ENCODE measurements at regions not wholly inside any gene's neighbourhood (a gene's known extent, or its start where the extent isn't known, plus 50 kb on each side); places are given as distances from the start of the nearest gene placed in this dataset.

DNA sequence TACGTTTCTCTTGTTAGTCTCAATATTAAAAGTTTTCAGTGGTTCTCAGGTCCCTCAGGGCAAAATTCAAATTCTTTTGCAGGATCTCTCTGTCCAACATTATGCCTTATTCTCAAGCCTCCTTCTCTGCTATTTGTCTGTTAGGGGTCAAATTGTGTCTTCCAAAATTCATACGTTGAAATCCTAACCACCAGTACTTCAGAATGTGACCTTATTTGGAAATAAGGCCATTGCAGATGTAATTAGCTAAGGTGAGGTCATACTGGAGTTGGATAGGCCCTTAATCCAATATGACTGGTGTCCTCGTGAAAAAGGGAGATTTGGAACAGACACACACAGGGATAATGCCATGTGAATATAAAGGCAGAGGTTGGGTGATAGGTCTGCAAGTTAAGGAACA is 64.1 kb upstream of the ADGRF1 start:
- no peak overlapping the region for H3K27ac ChIP-seq
- DNase-seq (ENCODE audit: low read depth, low spot score), result no peak
- H3K4me3 ChIP-seq, result no peak overlapping the region
- no peaks in the 10 kb centered on the region for H3K9me3 ChIP-seq (ENCODE audit: low read depth, low read length)
- no peak for TF ChIP-seq EZH2 (IDR thresholded peaks at IDR 0.05)
- no peak for TF ChIP-seq POLR2AphosphoS5 (IDR thresholded peaks at IDR 0.05; ENCODE audit: borderline replicate concordance, low read depth, low read length)
- no peak for TF ChIP-seq FOXP2 (optimal IDR thresholded peaks at IDR 0.05; ENCODE audit: control extremely low read depth, extremely low read length, insufficient read depth)
- no peak overlapping the region for H3K9ac ChIP-seq (ENCODE audit: insufficient read length)
- H3K36me3 ChIP-seq (ENCODE audit: insufficient read depth, low read length), result no peaks in the 10 kb centered on the region

DNA sequence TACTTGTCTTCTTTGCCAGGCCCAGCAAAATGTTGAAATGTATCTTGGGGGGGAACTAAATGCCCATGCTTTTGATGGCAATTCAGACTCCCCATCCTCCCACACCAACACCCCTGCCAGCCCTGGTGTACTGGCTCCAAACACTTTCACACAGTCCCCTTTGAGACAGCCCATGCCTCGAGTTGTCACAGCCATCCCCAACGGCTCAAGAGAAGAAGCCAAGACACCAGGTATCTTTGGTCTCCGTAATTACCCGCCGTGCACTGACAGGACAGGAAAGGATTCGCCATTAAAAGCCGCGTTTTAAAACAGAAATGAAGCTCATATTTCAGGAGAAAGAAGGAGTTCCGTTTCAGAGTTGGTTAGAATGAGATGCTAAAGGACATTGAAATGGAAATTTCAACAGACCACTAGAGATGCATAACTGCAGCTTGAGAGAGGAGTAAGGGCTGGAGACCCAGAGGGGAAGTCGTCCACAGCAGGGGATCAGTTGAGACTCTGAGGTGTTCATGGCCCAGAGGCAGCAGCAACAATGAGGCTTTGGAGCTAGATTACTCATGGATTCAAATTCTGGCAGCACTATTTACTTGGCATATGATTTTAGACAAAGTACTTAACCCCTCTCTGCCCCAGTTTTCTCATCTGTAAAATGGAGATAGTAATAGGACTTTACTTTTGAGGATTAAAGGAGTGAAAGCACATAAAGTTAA is 63.5 kb upstream of the ADGRF1 start:
- TF ChIP-seq FOXP2 (optimal IDR thresholded peaks at IDR 0.05; ENCODE audit: control extremely low read depth, extremely low read length, insufficient read depth) (no peak), POLR2AphosphoS5 (IDR thresholded peaks at IDR 0.05; ENCODE audit: borderline replicate concordance, low read depth, low read length) (no peak), EZH2 (IDR thresholded peaks at IDR 0.05) (no peak)
- H3K27ac ChIP-seq, result no peak overlapping the region
- H3K9me3 ChIP-seq (ENCODE audit: low read depth, low read length), result no peaks in the 10 kb centered on the region
- no peak overlapping the region for H3K4me3 ChIP-seq
- H3K36me3 ChIP-seq (ENCODE audit: insufficient read depth, low read length), result no peaks in the 10 kb centered on the region
- H3K9ac ChIP-seq (ENCODE audit: insufficient read length), result no peak overlapping the region
- DNase-seq (ENCODE audit: low read depth, low spot score), result no peak

DNA sequence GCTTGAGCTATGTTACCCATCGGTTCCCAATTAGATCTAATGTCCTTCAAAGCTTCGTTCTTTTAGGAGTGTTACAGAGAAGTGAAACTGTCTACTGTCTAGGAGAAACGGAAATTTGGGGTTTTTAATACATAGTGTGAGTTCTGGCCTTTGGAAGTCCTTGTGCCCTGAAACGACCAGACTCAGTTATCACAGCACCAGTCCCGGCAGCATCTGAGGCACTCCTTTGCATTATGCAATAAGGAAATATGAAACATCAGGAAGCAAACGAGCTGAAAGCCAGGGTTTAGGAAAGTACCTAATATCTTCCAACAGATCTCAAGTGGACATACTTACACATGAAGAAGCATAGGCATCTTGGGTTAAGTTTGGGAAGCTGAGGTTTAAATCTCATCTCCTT is 61.8 kb upstream of the ADGRF1 start:
- TF ChIP-seq EZH2 (IDR thresholded peaks at IDR 0.05) (no peak), FOXP2 (optimal IDR thresholded peaks at IDR 0.05; ENCODE audit: control extremely low read depth, extremely low read length, insufficient read depth) (no peak), POLR2AphosphoS5 (IDR thresholded peaks at IDR 0.05; ENCODE audit: borderline replicate concordance, low read depth, low read length) (no peak)
- H3K9ac ChIP-seq (ENCODE audit: insufficient read length), result no peak overlapping the region
- DNase-seq (ENCODE audit: low read depth, low spot score), result no peak
- H3K36me3 ChIP-seq (ENCODE audit: insufficient read depth, low read length), result no peaks in the 10 kb centered on the region
- H3K4me3 ChIP-seq, result no peak overlapping the region
- H3K9me3 ChIP-seq (ENCODE audit: low read depth, low read length), result no peaks in the 10 kb centered on the region
- no peak overlapping the region for H3K27ac ChIP-seq

DNA sequence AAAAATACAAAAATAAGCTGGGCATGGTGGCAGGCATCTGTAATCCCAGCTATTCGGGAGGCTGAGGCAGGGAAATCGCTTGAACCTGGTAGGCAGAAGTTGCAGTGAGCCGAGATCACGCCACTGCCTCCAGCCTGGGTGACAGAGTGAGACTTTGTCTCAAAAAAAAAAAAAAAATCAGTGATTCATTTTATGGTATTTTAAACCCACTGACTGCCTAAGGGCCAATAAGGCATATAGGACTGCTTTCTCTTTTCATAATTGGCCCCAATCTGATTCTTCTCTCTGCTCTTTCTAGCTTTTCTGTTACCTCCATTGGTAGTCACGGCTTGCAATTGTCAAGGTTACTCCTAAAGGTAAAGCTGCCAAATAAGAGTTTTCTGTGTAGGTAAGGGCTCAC is 60.2 kb upstream of the ADGRF1 start:
- no peaks in the 10 kb centered on the region for H3K36me3 ChIP-seq (ENCODE audit: insufficient read depth, low read length)
- H3K9ac ChIP-seq (ENCODE audit: insufficient read length), result no peak overlapping the region
- H3K27ac ChIP-seq, result no peak overlapping the region
- H3K4me3 ChIP-seq, result no peak overlapping the region
- TF ChIP-seq POLR2AphosphoS5 (IDR thresholded peaks at IDR 0.05; ENCODE audit: borderline replicate concordance, low read depth, low read length) (no peak), FOXP2 (optimal IDR thresholded peaks at IDR 0.05; ENCODE audit: control extremely low read depth, extremely low read length, insufficient read depth) (no peak), EZH2 (IDR thresholded peaks at IDR 0.05) (no peak)
- no peak for DNase-seq (ENCODE audit: low read depth, low spot score)
- H3K9me3 ChIP-seq (ENCODE audit: low read depth, low read length), result no peaks in the 10 kb centered on the region

DNA sequence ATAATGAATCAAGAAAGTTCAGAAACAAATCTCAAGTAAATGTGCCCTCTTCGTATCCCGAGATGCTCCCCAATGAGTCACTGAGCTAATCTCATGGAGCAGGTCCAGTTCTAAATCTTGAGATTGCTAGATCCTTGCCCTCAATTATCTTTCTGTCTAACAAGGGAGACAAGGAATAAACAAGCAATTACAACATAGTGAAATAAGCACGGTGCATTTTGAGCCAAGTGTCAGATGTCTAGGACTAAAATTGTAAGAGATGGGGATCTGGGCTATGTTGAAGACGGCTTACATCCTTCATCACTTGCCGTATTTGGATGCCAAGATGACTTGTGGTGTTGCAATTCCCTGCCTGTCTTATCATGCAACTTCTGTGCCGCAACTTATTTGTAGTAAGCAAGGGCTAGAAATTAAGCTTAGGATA is 56.5 kb upstream of the ADGRF1 start:
- DNase-seq (ENCODE audit: low read depth, low spot score), result no peak
- no peaks in the 10 kb centered on the region for H3K36me3 ChIP-seq (ENCODE audit: insufficient read depth, low read length)
- H3K4me3 ChIP-seq, result no peak overlapping the region
- H3K27ac ChIP-seq, result no peak overlapping the region
- TF ChIP-seq EZH2 (IDR thresholded peaks at IDR 0.05) (no peak), FOXP2 (optimal IDR thresholded peaks at IDR 0.05; ENCODE audit: control extremely low read depth, extremely low read length, insufficient read depth) (no peak), POLR2AphosphoS5 (IDR thresholded peaks at IDR 0.05; ENCODE audit: borderline replicate concordance, low read depth, low read length) (no peak)
- H3K9me3 ChIP-seq (ENCODE audit: low read depth, low read length), result no peaks in the 10 kb centered on the region
- H3K9ac ChIP-seq (ENCODE audit: insufficient read length), result no peak overlapping the region

DNA sequence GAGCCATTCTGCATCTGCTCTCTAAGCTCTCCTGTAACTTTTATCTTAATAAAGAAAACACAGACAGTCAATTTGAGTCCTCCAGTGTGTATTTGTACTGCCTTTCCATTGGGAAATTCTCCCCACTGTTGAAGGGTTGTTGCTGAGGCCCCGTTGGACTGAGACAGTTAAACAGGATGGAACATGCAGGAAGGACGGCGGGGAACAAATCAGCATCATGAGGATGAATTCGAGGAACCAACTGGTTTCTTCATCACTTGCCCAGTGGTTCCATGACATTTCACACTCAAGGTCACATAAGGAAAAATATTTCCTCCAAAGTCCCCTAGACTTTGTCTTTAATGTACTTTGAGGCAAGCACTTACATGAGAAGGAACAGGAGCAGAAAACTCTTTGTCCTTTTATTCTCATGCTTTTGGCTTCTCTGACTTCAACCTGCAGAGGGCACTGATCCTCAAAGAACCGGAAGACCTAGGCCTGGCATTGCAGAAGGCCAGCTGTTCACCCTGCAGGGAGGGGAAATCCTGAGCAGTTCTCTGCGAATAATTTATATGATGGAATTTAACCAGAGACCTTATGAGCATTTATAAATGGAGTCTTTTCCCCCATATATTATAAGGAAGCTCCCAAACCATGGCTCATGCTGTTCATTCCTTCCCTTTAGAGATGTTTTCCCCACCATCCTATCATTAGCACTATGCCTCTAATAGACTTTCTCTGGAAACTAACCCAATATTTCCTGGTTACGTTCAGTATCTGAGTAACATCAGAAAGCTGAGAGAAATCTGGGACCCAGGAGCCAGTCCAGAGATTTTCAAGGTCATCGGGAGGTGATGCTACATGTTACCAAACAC is 55.2 kb upstream of the ADGRF1 start:
- Histone ChIP-seq H3K4me3 (no peak overlapping the region), H3K36me3 (ENCODE audit: insufficient read depth, low read length) (no peaks in the 10 kb centered on the region), H3K9me3 (ENCODE audit: low read depth, low read length) (no peaks in the 10 kb centered on the region), H3K27ac (no peak overlapping the region), H3K9ac (ENCODE audit: insufficient read length) (no peak overlapping the region)
- DNase-seq (ENCODE audit: low read depth, low spot score), result no peak
- TF ChIP-seq POLR2AphosphoS5 (IDR thresholded peaks at IDR 0.05; ENCODE audit: borderline replicate concordance, low read depth, low read length), result no peak
- TF ChIP-seq EZH2 (IDR thresholded peaks at IDR 0.05), result no peak
- TF ChIP-seq FOXP2 (optimal IDR thresholded peaks at IDR 0.05; ENCODE audit: control extremely low read depth, extremely low read length, insufficient read depth), result no peak

DNA sequence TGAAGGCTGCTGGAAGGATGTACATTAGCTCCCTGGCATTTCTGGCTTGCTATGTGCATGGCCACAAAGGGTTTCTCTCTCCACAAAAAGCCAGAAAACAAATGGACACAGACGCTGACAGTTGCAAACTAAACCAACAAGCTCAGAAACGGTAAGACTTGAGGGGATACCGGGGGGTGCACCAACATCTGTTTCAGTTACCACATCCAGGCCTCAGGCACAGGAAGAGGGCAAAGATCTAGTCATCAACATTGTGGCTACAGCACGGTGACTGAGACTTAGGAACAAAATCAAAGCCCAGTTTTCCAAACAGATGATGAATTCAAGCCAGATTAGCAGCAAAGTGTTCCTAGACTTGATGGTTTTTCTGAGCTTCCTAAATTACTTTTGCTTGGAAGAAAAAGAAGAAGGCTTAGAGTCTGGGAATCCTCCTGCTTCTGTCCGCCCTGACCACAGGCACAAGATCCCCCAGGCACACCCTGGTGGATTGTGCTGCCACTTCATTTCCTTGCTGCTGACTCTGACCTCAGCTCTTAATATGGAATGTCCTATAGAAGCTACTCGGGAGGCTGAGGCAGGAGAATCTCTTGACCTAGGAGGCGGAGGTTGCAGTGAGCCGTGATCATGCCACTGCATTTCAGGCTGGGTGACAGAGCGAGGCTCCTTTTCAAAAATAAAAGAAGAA is 54.2 kb upstream of the ADGRF1 start:
- no peaks in the 10 kb centered on the region for H3K36me3 ChIP-seq (ENCODE audit: insufficient read depth, low read length)
- no peak for DNase-seq (ENCODE audit: low read depth, low spot score)
- H3K9ac ChIP-seq (ENCODE audit: insufficient read length), result no peak overlapping the region
- no peaks in the 10 kb centered on the region for H3K9me3 ChIP-seq (ENCODE audit: low read depth, low read length)
- H3K27ac ChIP-seq, result no peak overlapping the region
- no peak overlapping the region for H3K4me3 ChIP-seq
- TF ChIP-seq POLR2AphosphoS5 (IDR thresholded peaks at IDR 0.05; ENCODE audit: borderline replicate concordance, low read depth, low read length), result no peak

DNA sequence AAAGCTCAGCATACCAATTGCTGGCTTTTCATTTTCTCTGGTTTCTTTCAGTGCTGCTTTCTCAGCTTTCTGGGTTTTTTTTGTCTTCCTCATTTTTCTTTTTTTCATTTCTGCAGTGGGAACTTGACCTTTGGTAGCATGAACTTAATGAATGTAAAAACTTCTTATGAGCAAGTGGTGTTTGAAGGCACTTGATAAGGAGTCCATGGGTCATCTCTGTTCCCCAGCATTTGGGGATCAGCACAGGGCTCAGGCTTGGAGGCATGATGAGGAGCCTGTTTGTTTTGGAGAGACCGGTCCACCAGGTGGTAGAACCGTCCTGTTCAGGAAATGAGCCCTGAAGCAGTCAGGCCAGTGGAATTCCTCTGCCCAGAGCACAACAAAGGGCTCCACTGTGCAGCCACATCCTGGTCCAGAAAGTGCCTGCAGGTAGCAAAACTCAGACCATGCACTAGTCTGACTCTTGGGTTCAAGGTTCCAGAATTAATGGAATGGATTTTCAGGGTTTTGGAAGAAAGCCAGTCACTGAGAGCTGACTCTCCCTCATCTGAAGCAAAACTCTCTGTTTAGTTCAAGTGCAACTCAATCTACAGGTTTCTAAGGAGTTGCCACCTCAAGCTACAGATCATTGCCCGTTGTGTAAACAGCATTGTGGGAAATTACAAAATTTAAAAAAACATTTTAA is 52.3 kb upstream of the ADGRF1 start:
- Histone ChIP-seq H3K4me3 (no peak overlapping the region), H3K27ac (no peak overlapping the region), H3K36me3 (ENCODE audit: insufficient read depth, low read length) (no peaks in the 10 kb centered on the region), H3K9ac (ENCODE audit: insufficient read length) (no peak overlapping the region), H3K9me3 (ENCODE audit: low read depth, low read length) (no peaks in the 10 kb centered on the region)
- TF ChIP-seq EZH2 (IDR thresholded peaks at IDR 0.05) (no peak), POLR2AphosphoS5 (IDR thresholded peaks at IDR 0.05; ENCODE audit: borderline replicate concordance, low read depth, low read length) (no peak), FOXP2 (optimal IDR thresholded peaks at IDR 0.05; ENCODE audit: control extremely low read depth, extremely low read length, insufficient read depth) (no peak)
- no peak for DNase-seq (ENCODE audit: low read depth, low spot score)

Measured in SK-N-MC (cell line).